ENCODE measurements at regions not wholly inside any gene's neighbourhood (a gene's known extent, or its start where the extent isn't known, plus 50 kb on each side); places are given as distances from the start of the nearest gene placed in this dataset.
A peak's percentile ranks its signal among the peaks of the same experiment; 100 is the strongest.

- peaks cover 49% of the 10 kb centered on the region for H3K4me1 Mint-ChIP-seq (ENCODE audit: low read depth)
- peaks cover 6% of the 10 kb centered on the region; the same call in 1 of the 2 replicates for H3K36me3 Mint-ChIP-seq (ENCODE audit: low read depth)
- H3K4me3 Mint-ChIP-seq: no peak overlapping the region
- H3K27me3 Mint-ChIP-seq (ENCODE audit: insufficient read depth): peaks cover 6% of the 10 kb centered on the region
- no peak overlapping the region for H3K27ac Mint-ChIP-seq
- DNase-seq: no peak
- no peak for TF ChIP-seq CTCF (IDR thresholded peaks at IDR 0.05)
- H3K9me3 Mint-ChIP-seq: no peaks in the 10 kb centered on the region
Measured at GRCh38 chr15:85327820-85328219, 52.6 kb upstream of the AKAP13 start.

- no peaks in the 10 kb centered on the region for H3K9me3 Mint-ChIP-seq
- H3K27ac Mint-ChIP-seq: peak overlapping the region; percentile 92
- peak overlapping the region; percentile 90 for H3K4me3 Mint-ChIP-seq
- peaks cover 63% of the 10 kb centered on the region for H3K4me1 Mint-ChIP-seq (ENCODE audit: low read depth)
- no peaks in the 10 kb centered on the region for H3K36me3 Mint-ChIP-seq (ENCODE audit: low read depth)
- peak; percentile 37 for DNase-seq
- TF ChIP-seq CTCF (IDR thresholded peaks at IDR 0.05): no peak
- peaks cover 6% of the 10 kb centered on the region for H3K27me3 Mint-ChIP-seq (ENCODE audit: insufficient read depth)
Measured at GRCh38 chr15:85329561-85330422, 50.6 kb upstream of the AKAP13 start.
